Transverse colon (tissue), 3 donors: ENCODE measurements at regions not wholly inside any gene's neighbourhood (a gene's known extent, or its start where the extent isn't known, plus 50 kb on each side); places are given as distances from the start of the nearest gene placed in this dataset.

Experiments
- POLR2A ChIP-seq: fragments of 450-650 bp; IDR thresholded peaks from one replicate; pipeline ENCODE4 v1.6.1; 2016; ENCODE audit warnings: antibody characterized with exemption, mild to moderate bottlenecking, moderate library complexity
- POLR2AphosphoS5 ChIP-seq, 3 donors: sonication (generic); formaldehyde crosslinking; IDR thresholded peaks; one replicate each; pipeline ENCODE4 v1.6.1; 2016; ENCODE audit warnings: antibody characterized with exemption in 3 of 3

GRCh38 chr11:105371311-105371710 lies 231.7 kb upstream of the CARD18 start:
- TF ChIP-seq POLR2A, result no peak
- TF ChIP-seq POLR2AphosphoS5 (IDR thresholded peaks at IDR 0.05), result no peak
